HG03196 (cell line): ENCODE measurements at regions not wholly inside any gene's neighbourhood (a gene's known extent, or its start where the extent isn't known, plus 50 kb on each side); places are given as distances from the start of the nearest gene placed in this dataset.
"Not testable (repeated sequence)": the region's sequence is repeated elsewhere in the genome, so short reads cannot be mapped to it uniquely, and the experiment has no call there.

Source experiments
- ATAC-seq: cut with Tn5 transposase; IDR thresholded peaks from one replicate; pipeline ENCODE4 v1.9.1; 2021; ENCODE audit not compliant: unreplicated experiment

GRCh38 chrX:16319929-16320328 lies 152.6 kb downstream of the MAGEB17 start:
- no peak for ATAC-seq

- ATAC-seq = no peak
These were observed 153.6 kb downstream of the MAGEB17 start for GRCh38 chrX:16320765-16321355.

DNA sequence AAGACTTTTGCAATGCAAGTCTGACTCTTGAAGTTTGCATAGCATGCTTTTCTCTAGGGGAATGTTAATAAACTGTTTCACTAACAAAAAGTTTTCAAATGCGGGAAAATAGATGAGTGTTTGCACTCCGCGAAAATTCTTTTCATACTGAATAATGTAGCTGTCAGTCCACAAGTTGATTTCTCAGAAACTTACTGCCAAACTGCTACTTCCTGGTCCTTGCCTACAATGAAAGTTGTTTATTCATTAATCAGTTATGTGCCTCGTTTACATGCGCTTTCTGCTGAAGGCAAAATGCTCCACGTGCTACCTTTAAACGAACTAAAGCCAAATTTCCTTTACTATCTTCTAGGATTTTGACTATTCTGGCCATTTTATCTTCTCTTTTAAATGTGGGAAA lies 166.2 kb downstream of the MAGEB17 start:
- no peak for ATAC-seq

GRCh38 chrX:16335181-16335580 lies 167.9 kb downstream of the MAGEB17 start:
- no peak for ATAC-seq

DNA sequence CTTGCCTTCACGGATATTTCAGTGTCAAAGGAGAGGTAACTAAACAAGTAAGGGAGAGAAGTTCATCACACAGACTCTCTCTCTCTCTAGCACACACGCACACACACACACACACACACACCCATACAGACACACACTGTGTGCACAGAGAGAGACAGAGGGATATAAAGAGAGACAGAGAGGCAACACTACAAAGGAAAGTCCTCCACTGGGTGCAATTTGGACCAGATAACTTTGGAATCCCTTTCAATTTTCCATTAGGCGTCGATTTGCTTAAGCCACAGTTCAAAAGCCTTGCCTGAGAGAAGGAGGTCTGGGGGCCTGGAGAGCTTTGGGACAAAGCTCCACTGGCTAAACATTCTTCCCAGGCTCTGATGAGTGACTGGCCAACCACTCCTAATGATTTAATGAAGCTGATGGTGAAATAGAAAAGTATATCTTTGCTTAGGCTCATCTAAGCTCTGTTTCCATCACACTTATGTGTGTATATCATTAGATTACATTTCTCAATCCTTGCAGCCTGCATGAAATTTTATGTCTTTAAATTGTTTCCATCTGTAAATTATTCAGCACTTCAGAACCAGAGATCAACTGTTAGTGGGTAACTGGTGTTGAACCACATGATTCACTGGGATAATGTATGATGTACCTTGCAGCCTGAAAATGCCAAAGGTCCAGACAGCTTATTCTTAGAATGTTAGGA lies 180.8 kb downstream of the MAGEB17 start:
- no peak for ATAC-seq

- no peak for ATAC-seq
These were observed 190.6 kb downstream of the MAGEB17 start for GRCh38 chrX:16357902-16358301.

- ATAC-seq = not testable (repeated sequence)
These were observed 192.8 kb downstream of the MAGEB17 start for GRCh38 chrX:16360056-16360455.

GRCh38 chrX:16368696-16369095 lies 201.4 kb downstream of the MAGEB17 start:
- ATAC-seq = no peak

DNA sequence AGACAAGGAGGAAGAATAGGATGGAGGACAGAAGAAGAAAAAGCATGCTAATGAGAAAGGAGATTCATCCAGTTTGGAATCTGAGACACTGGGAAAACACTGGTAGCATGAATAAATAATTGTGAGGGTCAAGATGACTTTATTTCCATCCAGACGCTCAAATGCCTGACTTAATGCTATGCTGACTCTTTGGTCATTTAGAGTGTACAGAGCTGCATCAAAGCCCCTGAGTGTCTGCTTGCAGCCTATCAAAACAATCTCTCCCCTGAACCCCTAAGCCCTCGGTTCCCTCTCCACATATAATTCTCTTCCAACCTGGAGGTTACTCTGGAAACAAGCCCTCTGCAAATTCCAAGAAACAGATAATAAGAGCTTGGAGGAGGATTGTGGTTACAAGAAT lies 208.8 kb downstream of the MAGEB17 start:
- ATAC-seq = no peak

- ATAC-seq = no peak
These were observed 218.8 kb downstream of the MAGEB17 start for GRCh38 chrX:16386126-16386525.

DNA sequence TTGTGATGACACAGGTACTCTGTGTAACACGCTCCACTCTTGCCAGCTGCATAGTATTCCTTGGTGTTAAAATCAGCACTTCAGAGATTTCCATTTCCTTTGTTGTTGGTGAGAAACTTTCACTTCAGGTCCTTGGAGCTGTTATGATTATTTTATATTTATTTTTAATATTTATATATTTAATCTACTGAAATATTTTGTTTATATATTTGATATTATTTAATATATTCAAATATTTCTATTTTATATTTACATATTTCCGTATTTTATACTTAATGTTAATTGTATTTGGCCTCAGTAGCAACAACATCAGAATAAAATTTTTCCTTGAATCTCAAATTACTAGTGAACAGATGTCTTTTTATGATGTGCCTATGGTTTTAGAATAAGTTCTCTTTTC lies 225.3 kb downstream of the MAGEB17 start:
- no peak for ATAC-seq

- no peak for ATAC-seq
These were observed 227.0 kb downstream of the MAGEB17 start for GRCh38 chrX:16394290-16394689.

DNA sequence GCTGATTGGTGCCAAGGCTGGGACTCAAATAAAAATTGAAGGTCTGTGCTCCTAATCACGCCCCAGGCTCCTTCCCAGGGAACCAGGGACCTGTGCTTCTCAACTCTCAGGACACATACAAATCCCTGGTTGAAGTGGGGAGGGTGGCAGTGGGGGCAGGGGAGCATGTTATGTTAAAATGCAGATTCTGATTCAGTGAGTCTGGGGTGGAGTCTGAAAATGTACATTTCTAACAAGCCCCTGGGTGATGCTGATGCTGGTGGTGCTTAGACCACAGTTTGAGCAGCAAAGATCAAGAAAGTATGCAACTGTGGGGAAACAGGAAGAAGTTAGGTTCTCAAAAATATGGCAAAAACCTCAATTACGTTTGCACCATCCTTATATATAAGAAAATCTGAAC lies 236.5 kb downstream of the MAGEB17 start:
- no peak for ATAC-seq

- no peak for ATAC-seq
These were observed 233.4 kb upstream of the S100G start for GRCh38 chrX:16416588-16416987.

DNA sequence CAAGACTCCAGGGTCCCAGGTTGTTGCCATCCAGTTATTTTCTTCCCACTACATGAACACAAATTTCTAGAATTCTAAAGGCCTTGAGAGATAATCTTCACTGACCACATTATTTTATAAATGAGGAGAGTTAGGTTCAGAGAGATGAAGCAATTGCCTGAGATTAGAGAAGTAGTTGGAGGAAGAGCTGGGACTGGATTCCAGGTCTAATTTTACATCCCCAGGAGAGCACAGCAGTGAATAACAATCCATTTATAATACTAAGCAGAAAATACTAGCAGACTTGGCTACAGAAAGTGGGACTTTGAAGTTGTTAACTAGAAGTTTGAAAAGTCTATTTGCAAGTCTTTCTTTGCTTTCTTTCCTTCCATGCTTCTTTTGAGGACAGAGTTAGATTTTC lies 231.3 kb upstream of the S100G start:
- no peak for ATAC-seq

- no peak for ATAC-seq
These were observed 222.3 kb upstream of the S100G start for GRCh38 chrX:16427668-16428067.

DNA sequence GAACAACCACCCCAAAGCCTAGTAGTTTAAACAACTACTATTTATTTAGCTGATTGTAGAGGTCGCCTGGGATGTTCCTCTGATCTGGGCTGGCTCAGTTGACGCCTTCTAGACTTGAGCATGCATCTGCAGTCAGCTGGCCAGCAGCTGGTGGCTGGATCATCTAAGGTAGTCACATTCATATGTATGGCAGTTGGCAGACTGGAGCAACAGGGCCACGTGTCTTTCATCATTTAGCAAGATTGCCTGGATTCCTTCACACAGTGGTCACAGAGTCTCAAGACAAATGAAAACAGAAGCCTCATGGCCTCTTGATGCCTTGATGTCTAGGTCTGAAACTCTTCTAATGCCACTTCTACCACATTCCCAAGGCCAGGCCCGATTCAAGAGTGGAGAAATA lies 220.6 kb upstream of the S100G start:
- ATAC-seq = no peak

- ATAC-seq = no peak
These were observed 218.7 kb upstream of the S100G start for GRCh38 chrX:16431266-16431665.

DNA sequence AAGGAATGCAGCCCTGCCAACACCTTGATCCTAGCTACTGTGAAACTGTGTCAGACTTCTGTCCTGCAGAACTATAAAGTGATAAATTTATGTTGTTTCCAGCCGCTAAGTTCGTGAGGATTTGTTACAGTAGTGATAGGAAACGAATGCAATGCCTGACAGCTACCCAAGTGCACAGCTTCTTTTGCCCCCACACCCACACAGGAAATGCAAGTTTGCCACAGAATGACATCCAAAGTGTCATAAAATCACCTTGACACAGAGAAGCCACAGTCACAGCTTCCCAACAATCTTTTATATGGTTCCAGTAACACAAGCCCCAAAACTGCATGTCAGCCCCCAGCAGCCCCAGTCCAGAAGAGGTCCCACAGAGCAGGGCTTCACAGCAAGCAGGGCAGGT lies 216.9 kb upstream of the S100G start:
- no peak for ATAC-seq

- ATAC-seq = no peak
These were observed 214.5 kb upstream of the S100G start for GRCh38 chrX:16435399-16435986.

DNA sequence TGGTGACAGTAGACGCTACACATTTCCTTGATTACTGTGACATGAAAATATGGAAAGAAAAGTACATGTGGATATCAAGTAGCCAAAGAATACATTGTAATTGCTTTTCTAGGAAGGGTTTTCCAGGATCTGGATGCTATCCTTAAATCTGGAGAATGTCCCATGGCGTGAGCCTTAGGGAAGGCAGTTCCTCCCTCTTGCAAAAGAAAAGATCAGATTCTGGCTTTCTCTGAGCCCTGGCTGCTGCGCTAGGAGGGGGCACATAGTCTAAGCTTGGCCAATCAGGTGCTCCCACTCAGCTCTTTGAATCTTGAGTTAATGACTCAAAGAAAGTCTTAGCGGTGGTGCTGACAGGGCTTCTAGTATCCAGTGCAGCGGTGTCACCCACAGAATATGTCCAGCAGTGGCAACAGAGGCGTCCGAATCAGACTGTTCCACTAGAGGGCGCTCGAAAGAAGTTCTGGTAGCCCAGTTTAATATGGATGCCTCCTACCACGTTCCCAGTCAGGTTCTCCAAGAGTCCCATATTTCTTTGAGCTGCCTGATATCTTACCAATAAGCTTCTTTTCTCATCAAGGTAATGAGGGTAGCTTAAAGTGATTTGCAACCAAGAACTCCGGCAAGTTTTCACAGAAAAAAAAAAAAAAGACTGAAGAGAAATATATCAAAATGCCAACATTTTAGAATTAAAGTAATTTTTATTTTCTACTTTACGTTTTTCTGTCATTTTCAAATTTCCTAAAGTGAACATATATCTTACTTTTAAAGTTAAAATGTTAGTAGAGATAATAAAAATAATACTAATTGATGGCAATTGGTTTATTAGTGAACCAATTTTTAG lies 213.4 kb upstream of the S100G start:
- no peak for ATAC-seq

GRCh38 chrX:16440446-16440845 lies 209.5 kb upstream of the S100G start:
- no peak for ATAC-seq
